PFSK-1 (cell line): ENCODE measurements at regions not wholly inside any gene's neighbourhood (a gene's known extent, or its start where the extent isn't known, plus 50 kb on each side); places are given as distances from the start of the nearest gene placed in this dataset.

Source experiments
- FOXP2 ChIP-seq: optimal IDR thresholded peaks from 2 replicates; pipeline ENCODE3; 2011; ENCODE audit warnings: borderline replicate concordance, control low read depth, inconsistent platforms; ENCODE audit not compliant: insufficient read depth; ENCODE audit errors: extremely low read length, extremely low read depth
- POLR2AphosphoS5 ChIP-seq: IDR thresholded peaks from 2 replicates; pipeline ENCODE4 v1.6.1; 2012; ENCODE audit warnings: low read depth, mild to moderate bottlenecking, control low read depth, low read length, moderate library complexity
- REST ChIP-seq, 2 experiments: IDR thresholded peaks; 2 replicates each; pipeline versions ENCODE4 v1.6.1 to v1.8.0; 2011 to 2012; ENCODE audit warnings: low read depth in 2 of 2, low read length in 2 of 2, control low read depth in 1 of 2, inconsistent platforms in 1 of 2, mild to moderate bottlenecking in 1 of 2, moderate library complexity in 1 of 2; ENCODE audit not compliant: insufficient read depth in 1 of 2
- SIN3A ChIP-seq: IDR thresholded peaks from 2 replicates; pipeline ENCODE4 v1.6.1; 2012; ENCODE audit warnings: mild to moderate bottlenecking, low read length, moderate library complexity, borderline replicate concordance; ENCODE audit not compliant: insufficient read depth
- TAF1 ChIP-seq: IDR thresholded peaks from 2 replicates; pipeline ENCODE4 v1.6.1; 2012; ENCODE audit warnings: low read length, control low read depth, borderline replicate concordance; ENCODE audit not compliant: insufficient read depth

- TF ChIP-seq SIN3A (no peak), REST (IDR thresholded peaks at IDR 0.05; ENCODE audit: insufficient read depth in 1 of 2, low read depth in 2 of 2, low read length in 2 of 2) (no peak), TAF1 (no peak)
Observed at GRCh38 chr14:53515276-53515675, 362.2 kb upstream of the DDHD1 start.

GRCh38 chr14:53514197-53514596, 361.1 kb upstream of the DDHD1 start:
- TF ChIP-seq SIN3A, result no peak
- TF ChIP-seq POLR2AphosphoS5, result no peak
- no peak for TF ChIP-seq TAF1
- no peak for TF ChIP-seq REST (IDR thresholded peaks at IDR 0.05; ENCODE audit: insufficient read depth in 1 of 2, low read depth in 2 of 2, low read length in 2 of 2)
- no peak for TF ChIP-seq FOXP2

- no peak for TF ChIP-seq FOXP2
- TF ChIP-seq POLR2AphosphoS5, result no peak
- TF ChIP-seq TAF1, result no peak
- no peak for TF ChIP-seq SIN3A
- no peak for TF ChIP-seq REST (IDR thresholded peaks at IDR 0.05; ENCODE audit: insufficient read depth in 1 of 2, low read depth in 2 of 2, low read length in 2 of 2)
Observed at GRCh38 chr14:53510281-53510912, 357.3 kb upstream of the DDHD1 start.

- TF ChIP-seq POLR2AphosphoS5, result no peak
- no peak for TF ChIP-seq SIN3A
- TF ChIP-seq REST (IDR thresholded peaks at IDR 0.05; ENCODE audit: insufficient read depth in 1 of 2, low read depth in 2 of 2, low read length in 2 of 2), result no peak
Observed at GRCh38 chr14:53509276-53510244, 356.4 kb upstream of the DDHD1 start.
